GM18870 (cell line): ENCODE measurements at regions not wholly inside any gene's neighbourhood (a gene's known extent, or its start where the extent isn't known, plus 50 kb on each side); places are given as distances from the start of the nearest gene placed in this dataset.
"Not testable (repeated sequence)": the region's sequence is repeated elsewhere in the genome, so short reads cannot be mapped to it uniquely, and the experiment has no call there.

Experiments
- ATAC-seq: cut with Tn5 transposase; IDR thresholded peaks from one replicate; pipeline ENCODE4 v1.9.1; 2021; ENCODE audit warnings: moderate library complexity; ENCODE audit not compliant: unreplicated experiment

- ATAC-seq, result no peak
Observed at GRCh38 chr18:39460136-39460535, 1894.5 kb upstream of the CELF4 start.

GRCh38 chr18:39455285-39455684 lies 1889.7 kb upstream of the CELF4 start:
- no peak for ATAC-seq

GRCh38 chr18:39454866-39455265 lies 1889.3 kb upstream of the CELF4 start:
- no peak for ATAC-seq

- no peak for ATAC-seq
Observed at GRCh38 chr18:39453882-39454281, 1888.3 kb upstream of the CELF4 start.

- no peak for ATAC-seq
Observed at GRCh38 chr18:39453356-39453755, 1887.8 kb upstream of the CELF4 start.

- no peak for ATAC-seq
Observed at GRCh38 chr18:39450958-39451357, 1885.4 kb upstream of the CELF4 start.

- no peak for ATAC-seq
Observed at GRCh38 chr18:39449566-39449965, 1884.0 kb upstream of the CELF4 start.

GRCh38 chr18:39448942-39449341 lies 1883.3 kb upstream of the CELF4 start:
- ATAC-seq, result no peak

GRCh38 chr18:39444957-39445356 lies 1879.4 kb upstream of the CELF4 start:
- not testable (repeated sequence) for ATAC-seq

- ATAC-seq, result no peak
Observed at GRCh38 chr18:39441648-39442047, 1876.0 kb upstream of the CELF4 start.

GRCh38 chr18:39435996-39436395 lies 1870.4 kb upstream of the CELF4 start:
- ATAC-seq, result no peak

GRCh38 chr18:39435209-39435608 lies 1869.6 kb upstream of the CELF4 start:
- no peak for ATAC-seq

GRCh38 chr18:39434223-39434920 lies 1868.8 kb upstream of the CELF4 start:
- no peak for ATAC-seq

- no peak for ATAC-seq
Observed at GRCh38 chr18:39425172-39425850, 1859.7 kb upstream of the CELF4 start.

GRCh38 chr18:39424261-39424660 lies 1858.7 kb upstream of the CELF4 start:
- ATAC-seq, result no peak

GRCh38 chr18:39421276-39421675 lies 1855.7 kb upstream of the CELF4 start:
- ATAC-seq, result no peak

- ATAC-seq, result no peak
Observed at GRCh38 chr18:39419315-39419714, 1853.7 kb upstream of the CELF4 start.

- no peak for ATAC-seq
Observed at GRCh38 chr18:39415471-39415870, 1849.9 kb upstream of the CELF4 start.

GRCh38 chr18:39414009-39414700 lies 1848.6 kb upstream of the CELF4 start:
- ATAC-seq, result no peak

- ATAC-seq, result no peak
Observed at GRCh38 chr18:39406941-39407340, 1841.3 kb upstream of the CELF4 start.

- no peak for ATAC-seq
Observed at GRCh38 chr18:39403121-39403520, 1837.5 kb upstream of the CELF4 start.

GRCh38 chr18:39399662-39400061 lies 1834.1 kb upstream of the CELF4 start:
- no peak for ATAC-seq
